ENCODE measurements at regions not wholly inside any gene's neighbourhood (a gene's known extent, or its start where the extent isn't known, plus 50 kb on each side); places are given as distances from the start of the nearest gene placed in this dataset.

DNA sequence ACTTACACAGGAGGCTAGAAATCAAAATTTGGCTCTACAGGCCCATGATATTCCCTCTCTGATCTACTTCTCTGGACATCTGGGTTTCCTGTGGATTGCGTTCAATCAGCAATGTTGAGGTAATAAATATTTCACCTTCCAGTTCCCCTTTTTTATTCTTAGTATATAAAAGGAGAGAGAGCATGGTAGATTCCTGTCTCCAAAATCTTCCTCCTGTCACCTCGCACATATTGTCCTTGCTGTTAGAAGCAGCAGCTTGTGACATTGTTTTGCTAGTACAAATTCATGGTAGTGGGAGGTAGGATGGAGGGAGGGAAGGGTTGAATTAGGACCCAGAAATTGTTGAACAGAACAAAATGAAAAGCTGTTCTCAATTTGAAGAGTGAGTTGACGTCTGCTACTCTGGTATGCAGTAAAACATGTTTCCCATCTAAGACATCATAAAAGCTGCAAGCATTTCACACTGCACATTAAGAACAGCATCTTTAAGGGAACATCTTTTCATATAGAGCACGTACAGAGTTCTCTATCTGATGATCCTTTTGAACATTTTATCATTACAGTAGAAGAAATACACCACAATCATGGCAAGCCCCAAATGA is 156.4 kb downstream of the RDH14 start:
- FAIRE-seq = no peak
- no peak overlapping the region for H3K27ac ChIP-seq (ENCODE audit: control insufficient read depth, insufficient read depth, low read length)
- H2AFZ ChIP-seq (ENCODE audit: control insufficient read depth, low read length) = no peak overlapping the region
- dilution Hi-C loops (cut with MboI; ENCODE audit: extremely low pct_ligation_motif_present, low sequenced_read_pairs) = no loop called here
- no peaks in the 10 kb centered on the region for H4K20me1 ChIP-seq (ENCODE audit: control insufficient read depth, extremely low read depth, insufficient read depth, low read length)
- no peak overlapping the region for H3K4me2 ChIP-seq (ENCODE audit: control insufficient read depth, extremely low read depth, insufficient read depth, low read depth, low read length)
- H3K9ac ChIP-seq (ENCODE audit: control insufficient read depth, extremely low read depth, insufficient read depth, low read length) = no peak overlapping the region
- no peak for TF ChIP-seq EZH2 (IDR thresholded peaks at IDR 0.05; ENCODE audit: low read length)
- no peak for TF ChIP-seq CTCF (optimal IDR thresholded peaks at IDR 0.05 in 1 of 3, IDR thresholded peaks at IDR 0.05 in 1 of 3, conservative IDR thresholded peaks at IDR 0.05 in 1 of 3; ENCODE audit: extremely low read depth in 1 of 3, insufficient read depth in 2 of 3, low read length in 3 of 3)
- H3K4me1 ChIP-seq (ENCODE audit: control insufficient read depth, extremely low read depth, insufficient read depth, low read length) = no peaks in the 10 kb centered on the region
- H3K9me3 ChIP-seq (ENCODE audit: control insufficient read depth, low read depth, low read length) = no peaks in the 10 kb centered on the region
- H3K9me1 ChIP-seq (ENCODE audit: control insufficient read depth, extremely low read depth, insufficient read depth, low read length) = no peaks in the 10 kb centered on the region
- no peaks in the 10 kb centered on the region for H3K27me3 ChIP-seq (ENCODE audit: control insufficient read depth, extremely low read depth, insufficient read depth, low read length)
- H3K36me3 ChIP-seq (ENCODE audit: control insufficient read depth in 2 of 2, extremely low read depth in 1 of 2, insufficient read depth in 2 of 2, low read length in 2 of 2) = no peaks in the 10 kb centered on the region
- no peaks in the 10 kb centered on the region for H3K79me2 ChIP-seq (ENCODE audit: control insufficient read depth, insufficient read depth, low read length)
- DNase-seq (ENCODE audit: low read depth, low spot score) = no peak
- H3K4me3 ChIP-seq (ENCODE audit: control insufficient read depth in 2 of 3, extremely low read depth in 1 of 3, insufficient read depth in 2 of 3, low read depth in 1 of 3, low read length in 3 of 3) = no peak overlapping the region

GRCh38 chr2:18402831-18403230 is 157.6 kb downstream of the RDH14 start:
- Histone ChIP-seq H2AFZ (ENCODE audit: control insufficient read depth, low read length) (no peak overlapping the region), H3K4me2 (ENCODE audit: control insufficient read depth, extremely low read depth, insufficient read depth, low read depth, low read length) (no peak overlapping the region), H3K9ac (ENCODE audit: control insufficient read depth, extremely low read depth, insufficient read depth, low read length) (no peak overlapping the region), H3K4me1 (ENCODE audit: control insufficient read depth, extremely low read depth, insufficient read depth, low read length) (no peaks in the 10 kb centered on the region), H4K20me1 (ENCODE audit: control insufficient read depth, extremely low read depth, insufficient read depth, low read length) (no peaks in the 10 kb centered on the region), H3K9me3 (ENCODE audit: control insufficient read depth, low read depth, low read length) (no peaks in the 10 kb centered on the region), H3K9me1 (ENCODE audit: control insufficient read depth, extremely low read depth, insufficient read depth, low read length) (no peaks in the 10 kb centered on the region), H3K36me3 (ENCODE audit: control insufficient read depth in 2 of 2, extremely low read depth in 1 of 2, insufficient read depth in 2 of 2, low read length in 2 of 2) (no peaks in the 10 kb centered on the region), H3K27ac (ENCODE audit: control insufficient read depth, insufficient read depth, low read length) (no peak overlapping the region), H3K27me3 (ENCODE audit: control insufficient read depth, extremely low read depth, insufficient read depth, low read length) (no peaks in the 10 kb centered on the region), H3K4me3 (ENCODE audit: control insufficient read depth in 2 of 3, extremely low read depth in 1 of 3, insufficient read depth in 2 of 3, low read depth in 1 of 3, low read length in 3 of 3) (no peak overlapping the region), H3K79me2 (ENCODE audit: control insufficient read depth, insufficient read depth, low read length) (no peaks in the 10 kb centered on the region)
- FAIRE-seq (no peak), DNase-seq (ENCODE audit: low read depth, low spot score) (no peak)
- dilution Hi-C loops (cut with MboI; ENCODE audit: extremely low pct_ligation_motif_present, low sequenced_read_pairs) = no loop called here
- TF ChIP-seq EZH2 (IDR thresholded peaks at IDR 0.05; ENCODE audit: low read length) (no peak), CTCF (optimal IDR thresholded peaks at IDR 0.05 in 1 of 3, IDR thresholded peaks at IDR 0.05 in 1 of 3, conservative IDR thresholded peaks at IDR 0.05 in 1 of 3; ENCODE audit: extremely low read depth in 1 of 3, insufficient read depth in 2 of 3, low read length in 3 of 3) (no peak)

Data from keratinocyte (primary cell).